Ureter (tissue), 1 donor: ENCODE measurements at regions not wholly inside any gene's neighbourhood (a gene's known extent, or its start where the extent isn't known, plus 50 kb on each side); places are given as distances from the start of the nearest gene placed in this dataset.
"Not testable (repeated sequence)": the region's sequence is repeated elsewhere in the genome, so short reads cannot be mapped to it uniquely, and the experiment has no call there.

Source experiments
- DNase-seq: peaks from one replicate; pipeline ENCODE4 v3.0.0-alpha.2; 2020; ENCODE audit warnings: low spot score
- donor health status: DM: yes; HTN: yes; CAD: no.

DNA sequence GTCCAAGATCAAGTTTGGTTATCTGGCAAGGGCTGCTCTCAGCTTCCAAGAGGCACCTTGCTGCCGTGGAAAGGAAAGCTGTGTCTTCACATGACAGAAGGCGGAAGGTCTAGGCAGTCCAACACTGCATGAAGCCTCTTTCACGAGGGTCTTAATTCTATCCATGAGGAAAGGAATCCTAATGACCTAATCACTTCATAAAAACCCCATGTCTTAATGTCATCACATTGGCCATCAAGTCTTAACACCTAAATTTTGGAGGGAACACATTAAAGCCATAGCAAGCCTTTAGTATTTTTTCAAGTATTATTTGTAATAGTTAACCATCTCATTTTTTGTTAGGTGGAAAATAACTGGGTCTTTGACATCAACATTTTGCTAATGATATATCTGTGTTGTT is 858.3 kb downstream of the FLRT2 start:
- no peak for DNase-seq

DNA sequence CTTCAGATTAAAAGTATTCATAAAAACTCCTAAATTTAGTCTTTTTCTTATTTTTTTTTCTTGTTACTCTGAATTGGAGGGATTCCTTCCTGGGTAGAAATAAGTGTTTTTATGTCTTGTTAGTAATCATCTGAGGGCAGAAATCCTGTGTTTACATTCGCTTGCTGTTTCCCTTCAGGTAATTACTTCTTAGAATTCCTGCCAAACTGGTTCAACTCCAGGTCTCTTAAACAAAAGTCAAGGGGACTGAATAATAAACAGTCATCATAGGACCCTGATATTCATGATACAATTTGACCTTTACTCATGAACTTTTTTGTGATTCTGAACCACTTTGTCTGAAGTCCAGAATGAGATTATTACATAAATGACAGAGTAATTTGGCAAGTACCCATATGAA is 843.9 kb downstream of the FLRT2 start:
- DNase-seq = no peak

DNA sequence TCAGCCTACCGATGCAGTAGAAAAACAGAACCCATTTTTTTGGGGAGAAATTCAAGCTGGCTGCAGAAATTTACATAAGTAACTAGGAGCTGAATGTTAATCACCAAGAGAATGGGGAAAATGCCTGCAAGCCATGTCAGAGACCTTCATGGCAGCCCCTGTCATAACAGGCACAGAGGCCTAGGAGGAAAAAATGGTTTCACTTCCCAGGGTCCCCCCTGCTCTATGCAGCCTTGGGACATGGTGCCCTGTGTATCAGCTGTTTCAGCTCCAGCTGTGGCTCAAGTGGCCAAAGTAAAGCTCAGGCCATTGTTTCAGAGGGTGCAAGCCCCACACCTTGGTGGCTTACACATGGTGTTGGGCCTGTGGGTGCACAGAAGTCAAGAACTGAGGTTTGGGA is 842.5 kb downstream of the FLRT2 start:
- no peak for DNase-seq

DNA sequence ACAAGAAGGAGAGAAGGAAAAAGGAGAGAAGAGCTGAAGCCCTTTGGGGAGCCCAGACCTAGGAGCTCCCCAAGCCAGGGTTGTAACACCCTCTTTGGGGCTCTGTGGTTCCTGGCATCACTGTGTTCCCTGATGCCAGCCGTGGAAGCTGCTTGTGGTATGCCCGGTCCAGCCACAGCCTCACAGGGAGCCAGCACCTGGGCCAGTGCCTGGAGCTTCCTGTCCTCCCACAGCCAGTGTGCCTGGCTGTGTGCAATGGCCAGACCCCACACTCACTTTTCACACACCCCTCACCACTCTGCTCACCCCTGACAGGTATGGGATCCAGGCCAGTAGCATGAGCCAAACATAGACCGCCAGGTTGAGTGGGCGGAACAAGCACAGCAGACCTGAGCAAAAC is 834.7 kb downstream of the FLRT2 start:
- DNase-seq = no peak

DNA sequence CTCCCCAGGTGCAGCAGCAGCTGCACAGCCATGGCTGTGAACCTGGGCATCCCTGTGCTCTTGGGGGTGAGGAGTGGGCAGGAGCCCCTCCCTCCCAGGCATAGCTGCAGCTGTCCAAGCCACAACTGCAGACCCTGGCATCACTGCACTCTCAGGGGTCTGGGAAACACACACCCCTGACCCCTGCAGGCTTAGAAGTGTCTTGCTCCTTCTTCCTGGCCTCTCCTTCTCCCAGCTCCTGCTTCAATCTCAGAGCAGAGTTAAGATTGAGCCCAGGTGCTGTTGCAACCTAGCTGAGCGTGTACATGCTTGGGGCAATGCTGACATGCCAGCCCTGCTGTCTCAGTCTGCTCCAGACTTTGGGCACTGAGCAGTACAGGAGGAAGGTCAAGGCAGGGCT is 833.6 kb downstream of the FLRT2 start:
- DNase-seq = no peak

DNA sequence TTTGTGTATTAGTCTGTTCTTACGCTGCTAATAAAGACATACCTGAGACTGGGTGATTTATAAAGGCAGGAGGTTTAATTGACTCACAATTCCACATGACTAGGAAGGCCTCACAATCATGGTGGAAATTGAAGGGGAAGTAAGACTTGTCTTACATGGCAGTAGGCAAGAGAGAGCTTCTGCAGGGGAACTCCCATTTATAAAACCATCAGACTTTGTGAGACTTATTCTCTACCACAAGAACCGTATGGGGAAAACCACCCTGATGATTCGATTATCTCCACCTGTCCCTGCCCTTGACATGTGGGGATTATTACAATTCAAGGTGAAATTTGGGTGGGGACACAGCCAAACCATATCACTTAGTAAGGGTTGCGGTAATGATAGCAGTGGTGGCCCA is 833.1 kb downstream of the FLRT2 start:
- no peak for DNase-seq

DNA sequence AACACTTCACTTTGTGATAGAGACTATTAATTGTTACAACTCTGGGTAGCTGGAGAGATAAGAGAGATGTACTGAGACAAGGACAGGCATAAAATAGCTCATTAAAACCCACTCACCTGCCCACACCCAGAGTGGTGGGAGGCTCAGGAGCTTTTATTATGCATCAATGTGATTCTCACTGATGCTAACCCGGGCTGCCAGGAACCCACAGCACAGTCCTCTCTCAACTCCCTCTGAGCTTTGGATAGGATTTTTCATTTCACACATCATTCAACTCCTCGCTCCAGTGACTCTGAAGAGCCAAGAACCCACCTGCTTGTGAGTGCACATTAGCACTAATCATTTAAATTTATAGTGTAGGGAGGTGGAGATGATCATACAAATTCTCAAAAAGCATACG is 827.9 kb downstream of the FLRT2 start:
- no peak for DNase-seq

DNA sequence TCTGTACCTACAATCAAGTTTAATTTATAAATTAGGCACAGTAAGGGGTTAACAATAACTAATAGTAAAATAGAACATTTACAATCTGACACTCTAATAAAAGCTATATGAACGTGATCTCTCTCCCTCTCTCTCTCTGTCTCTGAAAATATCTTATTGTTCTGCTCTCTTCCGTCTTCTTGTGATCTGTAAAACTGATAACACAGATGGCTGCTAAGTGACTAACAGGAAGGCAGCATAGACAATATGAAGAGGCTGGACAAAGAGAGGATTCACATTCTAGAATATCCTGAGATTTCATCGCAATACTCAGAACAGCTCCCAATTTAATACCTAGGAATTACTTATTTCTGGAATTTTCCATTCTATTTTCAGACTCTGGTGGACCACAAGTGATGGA is 827.2 kb downstream of the FLRT2 start:
- DNase-seq = no peak

DNA sequence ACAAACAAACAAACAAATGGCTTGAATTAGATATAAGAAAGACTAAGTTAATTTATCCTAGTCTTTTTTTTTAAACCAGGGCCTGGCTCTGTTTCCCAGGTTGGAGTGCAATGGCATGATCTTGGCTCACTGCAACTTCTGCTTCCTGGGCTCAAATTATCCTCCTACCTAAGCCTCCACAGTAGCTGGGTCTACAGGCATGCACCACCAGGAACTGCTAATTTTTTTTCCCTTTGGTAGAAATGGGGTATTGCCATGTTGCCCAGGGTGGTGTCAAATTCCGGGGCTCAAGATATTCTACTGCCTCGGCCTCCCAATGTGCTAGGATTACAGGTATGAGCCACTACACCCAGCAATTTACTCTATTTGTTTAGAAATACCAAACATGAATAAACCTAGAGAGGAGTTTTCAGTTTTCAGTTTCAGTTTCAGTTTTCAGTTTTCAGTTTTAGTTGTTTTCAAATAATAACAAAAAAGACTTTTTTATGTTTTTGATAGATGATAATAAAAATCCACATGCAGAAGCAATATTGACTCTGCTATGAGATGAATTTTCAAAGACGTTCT is 817.0 kb downstream of the FLRT2 start:
- DNase-seq = no peak

DNA sequence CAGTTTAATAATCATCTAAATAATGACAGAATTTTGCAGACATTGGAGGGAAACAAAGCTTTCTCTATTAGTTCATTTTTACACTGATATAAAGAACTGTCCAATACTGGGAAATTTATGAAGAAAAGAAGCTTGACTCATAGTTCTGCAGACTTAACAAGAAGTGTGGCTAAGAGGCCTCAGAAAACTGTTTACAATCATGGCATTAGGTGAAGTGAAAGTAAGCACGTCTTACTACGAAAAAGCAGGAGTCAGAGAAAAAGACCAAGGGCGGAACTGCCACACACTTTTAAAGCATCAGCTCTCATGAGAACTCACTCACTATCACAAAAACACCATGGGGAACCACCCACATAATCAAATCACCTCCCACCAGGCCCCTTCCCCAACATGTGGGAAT is 804.4 kb downstream of the FLRT2 start:
- no peak for DNase-seq

DNA sequence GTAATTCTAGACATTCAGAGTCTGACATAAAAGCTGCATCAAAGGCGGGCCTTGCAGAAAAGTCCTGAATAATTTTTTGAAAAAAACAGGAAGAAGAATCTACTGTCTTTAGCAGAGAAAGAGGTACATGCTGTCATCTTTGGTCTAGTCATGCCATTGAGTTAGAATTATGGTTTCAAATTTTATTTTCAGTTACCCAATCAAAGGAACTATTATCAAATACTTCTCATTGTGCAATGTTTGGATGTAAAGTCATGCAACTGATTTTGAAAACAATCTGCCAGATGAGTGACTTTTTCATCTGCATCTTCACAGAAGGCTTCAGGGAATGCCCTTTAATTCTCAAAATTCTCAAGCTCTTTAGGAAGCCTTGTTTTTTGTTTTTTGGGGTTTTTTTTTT is 803.5 kb downstream of the FLRT2 start:
- DNase-seq = no peak

DNA sequence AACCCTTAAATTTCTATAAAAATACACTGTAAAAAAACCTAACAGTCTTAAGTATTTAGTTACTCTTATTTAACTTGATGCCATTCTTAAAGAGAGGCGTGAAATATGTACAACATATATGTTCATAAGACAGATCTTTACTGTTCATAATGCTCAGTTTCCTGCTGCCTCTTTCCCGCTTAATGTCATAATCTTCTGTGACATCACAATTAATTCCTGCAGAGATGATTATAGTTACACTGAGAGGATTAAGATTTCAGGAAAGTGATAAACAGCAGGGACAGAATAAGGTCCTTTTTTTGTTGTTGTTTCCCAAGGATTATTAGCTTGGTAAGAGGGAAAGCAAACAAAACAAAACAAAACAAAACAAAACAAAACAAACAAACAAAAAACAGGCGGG is 801.4 kb downstream of the FLRT2 start:
- no peak for DNase-seq

DNA sequence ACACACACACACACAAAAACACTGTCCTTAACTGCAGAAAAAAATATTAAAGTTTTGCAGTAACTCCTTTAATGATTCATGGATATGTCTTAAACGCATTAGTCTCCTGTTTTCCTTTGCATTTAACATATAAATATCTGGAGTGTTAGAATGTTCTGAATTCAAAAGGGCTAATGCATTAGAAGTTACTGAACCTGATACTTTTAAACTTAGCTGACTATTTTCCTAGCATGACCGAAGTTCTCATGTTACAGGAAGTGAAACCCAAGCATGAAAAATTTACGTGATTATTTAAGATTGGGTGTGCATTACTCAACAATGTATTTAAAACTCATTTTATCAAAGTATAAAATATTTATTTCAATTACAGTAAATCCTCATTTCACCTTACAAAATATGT is 791.2 kb downstream of the FLRT2 start:
- no peak for DNase-seq

DNA sequence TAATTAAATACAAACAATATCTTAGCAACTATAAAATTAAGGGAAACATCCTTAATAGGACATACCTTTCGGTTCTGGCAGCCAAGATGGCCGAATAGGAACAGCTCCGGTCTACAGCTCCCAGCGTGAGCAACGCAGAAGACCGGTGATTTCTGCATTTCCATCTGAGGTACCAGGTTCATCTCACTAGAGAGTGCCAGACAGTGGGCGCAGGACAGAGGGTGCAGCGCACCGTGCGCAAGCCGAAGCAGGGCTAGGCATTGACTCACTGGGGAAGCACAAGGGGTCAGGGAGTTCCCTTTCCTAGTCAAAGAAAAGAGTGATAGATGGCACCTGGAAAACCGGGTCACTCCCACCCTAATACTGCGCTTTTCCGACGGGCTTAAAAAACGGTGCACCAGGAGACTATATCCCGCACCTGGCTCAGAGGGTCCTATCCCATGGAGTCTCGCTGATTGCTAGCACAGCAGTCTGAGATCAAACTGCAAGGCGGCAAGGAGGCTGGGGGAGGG is 782.3 kb downstream of the FLRT2 start:
- not testable (repeated sequence) for DNase-seq

DNA sequence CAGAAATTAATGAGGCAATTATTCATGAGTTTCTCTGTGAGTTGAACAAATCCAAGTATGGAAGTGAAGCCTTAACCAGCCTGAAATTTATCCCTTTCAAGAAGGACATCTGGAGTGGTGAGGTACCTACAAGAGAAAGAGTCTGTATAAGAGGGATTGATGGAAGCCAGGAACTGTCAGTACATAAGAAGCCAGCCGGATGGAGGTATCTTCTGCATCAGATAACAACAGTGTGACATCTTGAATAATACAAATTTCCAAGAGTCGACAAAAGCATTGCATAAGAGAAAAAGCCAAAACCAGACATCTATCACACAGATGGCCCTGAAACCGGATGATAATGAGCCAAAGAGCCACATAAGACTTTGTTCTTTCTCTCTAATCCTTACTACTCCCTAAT is 781.2 kb downstream of the FLRT2 start:
- DNase-seq = no peak

DNA sequence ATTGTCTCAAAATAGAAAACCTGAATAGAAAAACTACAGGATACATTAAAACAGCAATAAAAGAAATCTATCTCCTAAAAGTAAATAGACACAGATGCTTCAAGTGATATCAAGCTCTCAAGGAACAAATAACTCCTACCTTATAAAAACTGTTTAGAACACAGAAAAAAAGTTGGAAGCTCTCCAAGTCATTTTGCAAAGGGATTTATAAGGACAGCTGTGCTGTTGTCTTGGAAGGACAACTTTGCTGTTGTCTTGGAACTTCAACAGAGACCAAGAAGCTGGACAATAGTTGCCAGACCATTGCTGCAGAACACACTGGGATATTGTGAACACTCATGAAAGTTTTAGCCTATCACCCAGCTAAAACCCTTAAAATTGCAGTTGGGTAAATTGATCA is 780.7 kb downstream of the FLRT2 start:
- no peak for DNase-seq

DNA sequence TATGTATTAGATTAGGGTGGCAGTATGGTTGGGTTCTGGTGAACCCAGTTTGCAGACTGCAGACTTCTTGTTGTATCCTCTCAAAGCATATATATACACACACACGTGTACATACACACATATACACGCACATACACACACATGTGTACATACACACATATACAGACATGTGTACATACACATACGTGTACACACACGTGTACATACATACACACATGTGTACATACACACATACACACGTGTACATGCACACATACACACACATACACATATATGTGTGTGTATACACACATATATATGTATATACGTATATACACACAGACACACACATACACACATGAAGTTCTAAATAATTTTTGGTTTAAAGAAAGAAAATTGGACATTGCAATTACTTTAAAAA is 780.2 kb downstream of the FLRT2 start:
- no peak for DNase-seq

DNA sequence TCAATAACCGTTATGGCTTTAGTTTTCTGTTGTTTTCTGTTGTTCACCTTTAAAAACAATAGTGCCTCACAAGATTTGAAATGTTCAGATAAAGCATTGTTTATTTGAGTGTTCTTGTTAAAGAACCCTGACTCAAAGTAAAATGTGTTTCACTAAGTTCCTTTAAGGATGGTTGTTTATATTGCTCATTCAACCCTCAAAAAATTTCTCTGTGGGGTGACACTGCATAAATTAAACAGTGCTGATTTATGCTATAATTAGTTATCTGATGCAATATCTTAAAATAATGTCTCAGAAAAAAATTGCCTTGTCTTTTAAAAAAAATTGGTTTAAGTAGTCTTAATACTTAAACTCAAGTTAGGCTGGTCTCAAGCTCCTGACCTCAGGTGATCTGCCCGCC is 775.1 kb downstream of the FLRT2 start:
- DNase-seq = no peak

DNA sequence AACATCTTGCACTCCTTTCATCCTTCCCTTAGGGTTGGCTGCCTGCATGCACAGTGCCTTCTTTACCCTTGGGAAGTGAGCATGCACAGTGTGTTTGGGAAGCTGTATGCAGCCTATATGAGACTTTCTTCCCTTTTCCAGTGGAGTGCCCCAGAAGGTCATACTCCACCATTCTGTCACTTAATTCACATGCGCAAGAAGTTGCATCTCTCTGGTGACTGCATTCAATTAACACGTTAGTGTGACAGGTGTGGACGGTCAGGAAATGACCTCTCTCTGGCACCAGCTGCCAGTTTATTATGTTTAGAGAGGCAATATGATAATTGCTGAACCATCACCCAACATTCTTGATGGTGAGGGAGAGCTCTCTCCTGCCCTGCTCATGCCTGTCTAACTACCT is 770.0 kb downstream of the FLRT2 start:
- no peak for DNase-seq

DNA sequence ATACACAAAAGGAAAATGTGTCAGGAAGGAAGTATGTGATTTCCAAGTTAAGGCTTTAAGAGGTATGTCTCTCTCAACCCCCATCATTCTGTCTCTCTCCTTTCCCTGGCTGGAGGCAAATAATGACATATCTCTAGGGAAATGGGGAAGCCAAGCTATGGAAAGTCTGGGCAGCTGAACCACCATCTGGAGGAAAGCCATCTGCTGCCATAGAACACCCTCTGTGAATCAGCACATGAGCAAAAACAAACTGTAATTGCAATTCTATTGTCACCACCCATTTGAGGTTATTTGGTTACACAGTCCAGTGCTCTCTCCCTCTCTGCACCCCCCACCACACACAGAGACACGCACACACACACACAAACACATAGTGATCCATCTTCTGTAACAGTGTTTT is 766.2 kb downstream of the FLRT2 start:
- DNase-seq = no peak

DNA sequence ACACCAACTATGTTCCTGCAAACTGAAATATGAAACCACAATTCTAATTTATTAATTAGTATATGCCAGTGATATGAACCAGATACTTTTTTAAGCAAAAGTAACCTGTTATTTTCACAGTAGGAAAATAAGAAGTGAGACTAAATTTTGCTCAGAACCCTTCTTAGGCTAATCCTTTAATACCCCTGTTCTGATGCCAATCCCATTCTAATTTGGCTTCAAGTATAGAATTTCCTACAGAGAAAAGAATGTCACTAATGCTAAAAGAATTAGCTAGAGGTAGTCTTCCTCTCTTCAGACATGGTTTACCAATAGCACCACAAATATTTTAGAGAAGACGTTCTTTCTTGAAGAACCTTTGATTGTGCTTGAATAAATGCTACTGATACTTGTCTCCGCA is 758.4 kb downstream of the FLRT2 start:
- DNase-seq = no peak

DNA sequence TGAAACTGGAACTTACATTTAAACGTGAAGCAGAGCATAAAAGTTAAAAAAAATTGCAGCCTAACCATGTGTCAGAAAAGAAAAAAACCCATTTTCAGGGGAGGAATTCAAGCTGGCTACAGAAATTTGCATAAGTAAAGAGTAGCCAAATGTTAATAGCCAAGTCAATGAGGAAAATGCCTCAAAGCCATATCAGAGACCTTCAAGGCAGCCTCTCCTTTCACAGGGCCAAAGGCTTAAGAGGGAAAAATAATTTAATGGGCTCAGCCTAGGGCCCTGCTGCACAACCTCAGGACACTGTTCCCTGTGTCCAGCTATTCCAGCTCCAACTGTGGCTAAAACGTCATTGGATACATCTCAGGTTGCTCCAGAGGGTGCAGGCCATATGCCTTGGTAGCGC is 749.5 kb downstream of the FLRT2 start:
- DNase-seq = no peak

DNA sequence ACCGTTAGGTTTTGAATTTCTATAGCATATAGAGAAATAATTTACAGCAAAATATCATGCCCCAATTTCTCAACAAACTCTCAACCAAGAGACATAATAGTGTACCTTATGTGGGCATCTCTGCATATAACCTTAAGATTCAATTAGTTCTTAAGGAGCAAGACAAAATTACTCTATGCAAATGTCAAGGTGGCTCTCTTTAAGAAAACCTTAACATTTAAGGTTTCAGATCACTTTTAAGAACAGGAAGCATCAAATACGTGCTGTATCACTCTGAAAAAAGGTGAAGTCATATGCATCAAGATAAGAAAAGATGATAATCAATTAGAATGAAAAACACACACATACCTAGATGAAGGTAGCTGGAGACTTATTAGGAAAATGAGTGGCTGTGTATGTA is 728.0 kb downstream of the FLRT2 start:
- DNase-seq = no peak

DNA sequence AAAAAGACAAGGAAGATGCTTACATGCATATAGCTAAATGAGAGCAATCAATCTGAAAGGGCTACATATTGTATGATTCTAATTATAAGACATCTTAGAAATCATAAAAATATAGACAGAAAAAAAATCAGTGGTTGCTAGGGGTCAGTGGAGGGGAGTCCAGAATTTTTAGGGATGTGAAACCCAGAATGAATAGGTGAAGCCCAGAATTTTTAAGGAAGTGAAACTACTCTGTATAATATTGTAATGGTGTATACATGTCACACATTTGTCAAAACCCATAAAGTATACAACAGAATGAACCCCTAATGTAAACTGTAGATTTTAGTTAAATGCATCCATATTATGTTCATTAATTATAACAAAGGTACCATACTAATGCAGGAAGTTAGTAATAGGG is 713.2 kb downstream of the FLRT2 start:
- no peak for DNase-seq

DNA sequence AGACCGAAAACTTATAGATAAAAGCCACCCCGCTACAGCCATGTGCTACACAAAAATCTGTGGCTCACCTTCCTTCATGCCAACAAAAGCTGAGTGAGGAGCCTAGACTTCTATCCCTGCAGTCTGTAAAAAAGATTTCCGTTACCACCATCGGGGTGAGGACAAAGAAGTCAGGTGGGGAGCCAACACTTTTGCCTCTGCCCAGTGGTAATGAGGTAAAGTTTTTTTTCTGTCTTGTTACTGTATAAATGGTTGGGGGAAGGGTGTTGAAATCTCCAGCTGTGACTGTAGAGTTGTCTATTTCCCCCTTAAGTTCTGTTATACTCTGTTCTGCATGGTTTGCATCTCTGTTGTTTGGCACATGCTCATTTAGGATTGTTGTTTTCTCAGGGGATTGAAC is 707.8 kb downstream of the FLRT2 start:
- DNase-seq = no peak
